Activated naive CD8-positive, alpha-beta T cell treated with anti-CD3 and anti-CD28 coated beads for 36 hours (primary cell): ENCODE measurements at regions not wholly inside any gene's neighbourhood (a gene's known extent, or its start where the extent isn't known, plus 50 kb on each side); places are given as distances from the start of the nearest gene placed in this dataset.
"Not testable (repeated sequence)": the region's sequence is repeated elsewhere in the genome, so short reads cannot be mapped to it uniquely, and the experiment has no call there.

Experiments used
- DNase-seq: peaks from one replicate; pipeline ENCODE4 v3.0.0; 2021
- H3K27ac Mint-ChIP-seq: one replicate; pipeline ENCODE4 v1.8.0; 2022; ENCODE audit warnings: mild to moderate bottlenecking, moderate library complexity, mixed read lengths
- H3K27me3 Mint-ChIP-seq: one replicate; pipeline ENCODE4 v1.8.0; 2022; ENCODE audit warnings: mild to moderate bottlenecking, mixed read lengths
- H3K36me3 Mint-ChIP-seq: one replicate; pipeline ENCODE4 v1.8.0; 2021; ENCODE audit warnings: mild to moderate bottlenecking, mixed read lengths
- H3K4me1 Mint-ChIP-seq: one replicate; pipeline ENCODE4 v1.8.0; 2021; ENCODE audit warnings: mixed read lengths
- H3K4me3 Mint-ChIP-seq: one replicate; pipeline ENCODE4 v1.8.0; 2022; ENCODE audit warnings: mild to moderate bottlenecking, moderate library complexity, mixed read lengths
- H3K9me3 Mint-ChIP-seq: one replicate; pipeline ENCODE4 v1.8.0; 2022; ENCODE audit warnings: mixed read lengths

DNA sequence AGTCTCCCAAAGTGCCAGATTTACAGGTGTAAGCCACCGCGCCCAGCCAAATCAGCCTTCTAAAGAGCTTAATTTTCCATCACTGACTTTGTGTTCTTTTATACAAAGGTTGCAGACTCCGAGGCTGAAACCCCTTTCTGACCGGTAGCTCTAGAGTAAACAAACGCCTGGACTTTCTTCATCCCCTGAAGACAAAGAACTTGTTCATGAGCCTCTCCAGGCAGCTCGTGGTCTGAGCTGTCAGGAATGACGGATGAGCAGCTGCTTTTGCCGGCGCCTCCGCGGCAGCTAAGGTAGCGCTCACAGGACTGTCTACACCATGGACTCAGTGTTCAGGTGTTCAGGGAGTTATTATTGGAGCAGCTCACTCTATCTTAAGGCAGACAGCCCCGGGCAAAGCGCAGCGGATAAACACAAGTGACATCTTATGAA, 128.5 kb upstream of the ERRFI1 start:
- no peak for DNase-seq
- Mint-ChIP-seq H3K4me1 (peaks cover 41% of the 10 kb centered on the region), H3K9me3 (peaks cover 9% of the 10 kb centered on the region), H3K4me3 (no peak overlapping the region), H3K27ac (no peak overlapping the region), H3K36me3 (peaks cover 6% of the 10 kb centered on the region), H3K27me3 (peaks cover 40% of the 10 kb centered on the region)

DNA sequence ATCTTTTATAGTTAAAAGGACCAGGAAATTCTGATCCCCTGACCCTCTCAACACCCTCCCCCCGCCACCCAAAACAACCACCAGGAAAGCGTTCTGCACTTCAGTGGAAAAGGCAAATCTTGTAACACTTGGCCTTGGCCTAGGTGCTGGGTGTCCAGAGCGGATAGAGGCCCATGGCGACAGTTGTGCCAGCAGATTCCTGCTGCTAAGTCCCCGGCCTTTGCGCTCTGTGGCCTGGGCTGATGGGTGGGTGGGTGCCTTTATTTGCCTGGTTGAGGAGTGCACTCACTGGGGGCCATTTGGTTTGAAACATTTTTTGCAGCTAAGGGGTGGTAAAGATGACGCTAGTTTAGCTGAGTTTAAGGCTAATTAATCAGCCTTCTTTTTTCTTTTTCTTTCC, 127.9 kb upstream of the ERRFI1 start:
- Mint-ChIP-seq H3K9me3 (peaks cover 9% of the 10 kb centered on the region), H3K36me3 (peaks cover 6% of the 10 kb centered on the region), H3K4me1 (peaks cover 47% of the 10 kb centered on the region), H3K4me3 (no peak overlapping the region), H3K27me3 (peaks cover 42% of the 10 kb centered on the region), H3K27ac (no peak overlapping the region)
- no peak for DNase-seq

DNA sequence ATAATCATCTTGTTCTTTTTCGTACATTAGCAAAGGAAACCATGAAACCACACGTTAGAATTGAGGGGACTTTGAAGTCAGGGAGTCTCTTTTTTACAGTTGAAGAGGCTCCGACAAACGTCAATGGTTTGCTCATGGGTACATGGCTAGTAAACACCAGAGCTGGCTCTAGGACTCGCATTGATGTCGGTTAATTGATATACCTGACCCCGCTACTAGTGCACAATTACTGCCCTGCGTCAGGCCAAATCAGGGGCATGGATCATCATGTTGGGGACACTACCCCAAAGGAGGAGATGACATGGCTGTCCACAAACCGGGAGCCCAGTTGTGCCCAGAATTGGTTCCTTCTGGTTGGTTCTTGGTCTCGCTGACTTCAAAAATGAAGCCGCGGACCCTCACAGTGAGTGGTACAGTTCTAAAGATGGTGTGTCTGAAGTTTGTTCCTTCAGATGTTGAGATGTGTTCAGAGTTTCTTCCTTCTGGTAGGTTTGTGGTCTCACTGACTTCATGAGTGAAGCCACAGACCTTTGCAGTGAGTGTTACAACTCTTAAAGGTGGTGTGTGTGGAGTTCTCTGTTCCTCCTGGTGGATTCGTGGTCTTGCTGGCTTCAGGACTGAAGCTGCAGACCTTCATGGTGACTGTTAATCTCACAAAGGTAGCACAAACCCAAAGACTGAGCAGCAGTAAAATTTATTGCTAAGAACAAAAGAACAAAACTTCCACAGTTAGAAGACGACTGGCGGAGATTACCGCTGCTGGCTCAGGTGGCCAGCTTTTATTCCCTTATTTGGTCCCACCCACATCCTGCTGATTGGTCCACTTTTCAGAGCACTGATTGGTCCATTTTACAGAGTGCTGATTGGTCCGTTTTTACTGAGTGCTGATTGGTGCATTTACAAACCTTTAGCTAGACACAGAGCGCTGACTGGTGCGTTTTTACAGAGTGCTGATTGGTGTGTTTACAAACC, 126.9 kb upstream of the ERRFI1 start:
- Mint-ChIP-seq H3K4me3 (peak overlapping the region; percentile 64), H3K27ac (peak overlapping the region; percentile 88), H3K36me3 (peaks cover 6% of the 10 kb centered on the region), H3K27me3 (peaks cover 49% of the 10 kb centered on the region), H3K9me3 (peaks cover 9% of the 10 kb centered on the region), H3K4me1 (peaks cover 47% of the 10 kb centered on the region)
- DNase-seq, result peak; percentile 36

DNA sequence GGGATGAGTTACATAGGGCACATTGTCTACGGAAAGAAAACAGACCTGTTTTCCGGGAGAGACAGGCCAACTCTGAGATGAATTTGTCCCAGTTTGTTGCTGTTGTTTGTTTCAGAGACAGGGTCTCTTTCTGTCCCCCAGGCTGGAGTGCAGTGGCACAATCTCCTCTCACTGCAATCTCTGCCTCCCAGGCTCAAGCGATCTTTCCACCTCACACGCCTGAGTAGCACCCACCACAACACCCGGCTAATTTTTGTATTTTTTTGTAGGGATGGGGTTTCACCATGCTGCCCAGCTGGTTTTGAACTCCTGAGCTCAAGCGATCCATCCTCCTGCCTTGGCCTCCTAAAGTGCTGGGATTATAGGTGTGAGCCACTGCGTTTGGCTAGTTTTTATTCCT, 125.5 kb upstream of the ERRFI1 start:
- no peak overlapping the region for H3K27ac Mint-ChIP-seq
- peaks cover 47% of the 10 kb centered on the region for H3K27me3 Mint-ChIP-seq
- H3K4me1 Mint-ChIP-seq, result peaks cover 49% of the 10 kb centered on the region
- peaks cover 9% of the 10 kb centered on the region for H3K9me3 Mint-ChIP-seq
- DNase-seq, result no peak
- H3K36me3 Mint-ChIP-seq, result peaks cover 6% of the 10 kb centered on the region
- no peak overlapping the region for H3K4me3 Mint-ChIP-seq

DNA sequence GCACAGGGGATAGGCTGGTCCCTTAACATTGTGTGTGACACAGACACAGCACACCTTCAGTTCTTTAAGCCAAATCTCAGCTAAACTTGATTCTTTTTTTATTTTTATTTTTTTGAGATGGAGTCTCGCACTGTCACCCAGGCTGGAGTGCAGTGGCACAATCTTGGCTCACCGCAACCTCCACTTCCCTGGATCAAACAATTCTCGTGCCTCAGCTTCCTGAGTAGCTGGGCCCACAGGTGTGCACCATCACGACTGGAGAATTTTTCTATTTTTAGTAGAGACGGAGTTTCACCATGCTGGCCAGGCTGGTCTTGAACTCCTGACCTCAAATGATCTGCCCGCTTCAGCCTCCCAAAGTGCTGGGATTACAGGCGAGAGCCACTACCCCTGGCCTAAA, 123.6 kb upstream of the ERRFI1 start:
- not testable (repeated sequence) for H3K27ac Mint-ChIP-seq, H3K9me3 Mint-ChIP-seq, H3K36me3 Mint-ChIP-seq, H3K4me3 Mint-ChIP-seq, DNase-seq
- peaks cover 42% of the 10 kb centered on the region for H3K27me3 Mint-ChIP-seq
- peaks cover 54% of the 10 kb centered on the region for H3K4me1 Mint-ChIP-seq

DNA sequence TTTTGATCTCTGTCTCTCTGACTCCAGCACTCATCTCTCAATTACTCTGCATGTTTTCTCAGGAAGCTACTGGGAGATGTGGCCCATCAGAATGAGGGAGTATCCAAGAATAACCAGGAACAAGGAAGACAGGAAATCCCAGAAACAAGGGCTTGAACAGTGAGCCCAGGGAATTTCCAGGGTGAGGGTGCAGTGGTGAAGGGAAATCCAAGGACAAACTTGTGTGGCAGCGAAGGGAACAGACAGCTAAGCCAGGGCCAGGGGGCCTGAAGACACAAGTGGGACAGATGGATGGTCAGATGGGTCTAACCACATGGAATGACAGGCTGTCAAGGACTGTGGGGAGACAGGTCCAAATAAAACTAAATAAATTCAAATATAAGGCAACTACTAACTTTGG, 121.8 kb upstream of the ERRFI1 start:
- no peak overlapping the region for H3K4me3 Mint-ChIP-seq
- no peak for DNase-seq
- peaks cover 45% of the 10 kb centered on the region for H3K4me1 Mint-ChIP-seq
- no peak overlapping the region for H3K27ac Mint-ChIP-seq
- peaks cover 40% of the 10 kb centered on the region for H3K27me3 Mint-ChIP-seq
- peaks cover 2% of the 10 kb centered on the region for H3K36me3 Mint-ChIP-seq
- peaks cover 4% of the 10 kb centered on the region for H3K9me3 Mint-ChIP-seq

DNA sequence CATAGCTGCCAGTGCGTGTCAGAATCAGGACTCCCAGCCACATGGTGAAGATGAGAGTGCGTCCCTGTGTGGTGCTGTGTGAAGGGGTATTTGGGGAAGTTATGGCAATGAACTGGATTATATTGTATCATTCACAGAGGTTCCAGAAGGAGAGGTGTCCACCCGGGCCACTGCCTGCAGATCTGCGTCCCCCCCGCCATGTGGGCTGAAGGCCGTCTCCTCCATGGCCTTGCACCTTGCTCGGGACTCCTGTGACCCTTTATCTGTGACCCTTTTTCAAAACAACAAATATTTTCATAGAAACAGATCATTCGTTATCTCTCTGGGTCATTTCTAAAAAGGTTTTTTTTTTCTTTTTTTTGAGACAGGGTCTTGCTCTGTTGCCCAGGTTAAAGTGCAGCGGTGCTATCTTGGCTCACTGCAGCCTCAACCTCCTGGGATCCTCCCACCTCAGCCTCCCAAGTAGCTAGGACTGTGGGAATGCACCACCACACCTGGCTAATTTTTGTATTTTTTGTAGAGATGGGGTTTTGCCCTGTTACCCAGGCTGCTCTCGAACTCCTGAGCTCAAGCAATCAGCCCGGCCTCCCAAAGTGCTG, 120.2 kb upstream of the ERRFI1 start:
- Mint-ChIP-seq H3K4me1 (peaks cover 32% of the 10 kb centered on the region), H3K36me3 (no peaks in the 10 kb centered on the region), H3K27me3 (peaks cover 39% of the 10 kb centered on the region), H3K4me3 (no peak overlapping the region), H3K27ac (no peak overlapping the region), H3K9me3 (peaks cover 4% of the 10 kb centered on the region)
- DNase-seq, result no peak

DNA sequence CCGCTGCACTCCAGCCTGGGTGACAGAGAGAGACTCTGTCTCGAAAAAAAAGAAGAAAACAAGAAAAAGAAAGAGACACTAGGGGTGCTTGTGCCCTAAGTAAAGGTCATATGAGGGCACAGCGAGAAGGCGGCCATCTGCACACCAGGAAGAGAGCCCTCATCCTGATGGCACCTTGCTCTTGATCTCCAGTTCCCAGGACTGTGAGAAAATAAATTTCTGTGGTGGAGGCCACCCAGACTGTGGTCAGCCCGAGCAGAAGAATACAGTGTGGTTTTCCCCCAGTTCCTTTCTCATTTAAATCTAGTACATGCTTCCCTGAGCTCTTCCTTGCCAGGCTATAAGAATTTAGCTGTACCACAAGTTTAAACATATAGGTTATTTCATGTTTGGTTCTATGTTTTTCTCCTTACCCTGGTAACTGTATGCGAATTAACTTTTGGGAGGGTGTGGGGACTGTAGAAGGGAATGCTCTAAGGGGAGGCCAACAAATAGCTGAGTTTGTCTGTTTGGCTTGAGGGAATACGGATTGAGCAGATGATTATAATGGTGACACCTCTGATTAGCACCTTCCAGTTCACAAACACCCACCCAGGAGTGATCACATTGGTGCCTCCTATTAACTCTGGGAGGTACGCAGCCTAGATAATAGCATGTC, 119.6 kb upstream of the ERRFI1 start:
- no peak overlapping the region for H3K27ac Mint-ChIP-seq
- no peaks in the 10 kb centered on the region for H3K36me3 Mint-ChIP-seq
- peaks cover 33% of the 10 kb centered on the region for H3K27me3 Mint-ChIP-seq
- H3K4me1 Mint-ChIP-seq, result peaks cover 28% of the 10 kb centered on the region
- no peak overlapping the region for H3K4me3 Mint-ChIP-seq
- H3K9me3 Mint-ChIP-seq, result peaks cover 2% of the 10 kb centered on the region
- no peak for DNase-seq

DNA sequence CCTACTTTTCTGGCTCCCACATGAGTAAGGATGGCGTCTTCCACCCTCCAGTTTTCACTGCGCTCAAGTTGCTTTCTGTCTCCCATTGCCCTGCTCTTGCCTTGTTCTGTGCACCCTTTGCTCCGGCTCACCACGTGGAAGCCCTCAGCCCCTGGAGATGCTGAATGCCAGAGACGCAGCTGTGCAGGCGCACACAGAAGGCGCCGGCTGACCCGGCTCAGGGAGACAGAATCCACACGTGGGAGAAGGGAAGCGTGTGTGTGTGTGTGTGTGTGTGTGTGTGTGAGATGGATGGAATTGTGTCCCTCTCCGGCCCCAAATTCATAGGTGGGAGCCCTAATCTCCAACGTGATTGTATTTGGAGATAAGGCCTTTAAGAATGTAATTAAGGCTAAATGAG, 118.2 kb upstream of the ERRFI1 start:
- Mint-ChIP-seq H3K9me3 (no peaks in the 10 kb centered on the region), H3K4me3 (no peak overlapping the region), H3K36me3 (no peaks in the 10 kb centered on the region), H3K4me1 (peaks cover 16% of the 10 kb centered on the region), H3K27me3 (peaks cover 30% of the 10 kb centered on the region), H3K27ac (no peak overlapping the region)
- no peak for DNase-seq

DNA sequence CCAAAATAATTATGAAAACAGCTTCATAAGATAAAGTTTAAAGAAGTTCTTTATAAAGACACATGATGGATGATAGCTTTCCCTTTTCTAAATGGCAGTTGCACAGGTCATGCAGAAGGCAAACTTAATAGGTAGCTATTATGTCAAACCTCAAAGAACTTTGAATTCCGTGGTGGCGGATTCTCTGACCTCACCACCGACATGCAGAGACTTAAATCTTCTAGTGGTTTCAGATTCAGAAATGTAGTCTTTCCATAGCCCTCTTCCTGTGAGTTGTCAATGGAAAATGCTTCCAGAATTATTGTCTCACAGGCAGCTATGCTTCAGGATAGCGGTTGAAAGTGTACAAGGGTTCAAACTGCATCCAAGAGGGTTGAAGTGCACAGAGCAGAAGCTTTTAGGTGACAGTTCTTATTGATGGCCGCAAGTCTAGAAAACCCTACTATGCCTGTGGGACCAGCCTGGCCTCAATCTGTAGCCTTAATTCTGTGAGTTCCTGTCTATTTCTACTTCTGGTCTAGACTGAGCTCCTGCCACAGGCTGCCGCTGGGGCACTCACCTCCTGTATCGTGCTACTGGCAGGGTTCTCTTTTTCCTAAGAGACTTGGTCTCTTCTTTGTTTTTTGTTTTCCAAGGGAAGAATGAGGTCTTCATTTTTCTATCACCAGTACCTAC, 117.0 kb upstream of the ERRFI1 start:
- Mint-ChIP-seq H3K27ac (no peak overlapping the region), H3K9me3 (no peaks in the 10 kb centered on the region), H3K36me3 (no peaks in the 10 kb centered on the region), H3K27me3 (peaks cover 27% of the 10 kb centered on the region), H3K4me3 (no peak overlapping the region), H3K4me1 (peaks cover 13% of the 10 kb centered on the region)
- DNase-seq, result no peak

DNA sequence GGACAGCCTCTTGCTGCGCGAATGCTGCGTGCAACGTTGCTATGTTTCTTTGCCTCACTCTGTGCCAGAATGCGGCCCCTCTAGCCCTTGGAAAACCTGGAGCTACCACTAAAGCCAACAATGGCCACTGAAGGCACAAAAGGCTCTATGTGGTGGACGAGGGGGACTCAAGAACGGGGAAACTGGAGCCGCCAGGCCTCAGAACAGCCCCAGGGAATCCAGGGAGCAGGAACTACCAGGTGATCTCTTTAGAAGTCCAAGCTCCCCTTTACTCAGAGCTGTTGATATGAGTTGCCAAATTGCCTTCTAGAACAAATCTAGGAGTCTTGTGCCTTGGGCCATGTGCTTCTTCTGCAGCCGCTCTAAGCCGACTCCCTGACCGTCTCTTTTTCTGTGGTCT, 113.8 kb upstream of the ERRFI1 start:
- Mint-ChIP-seq H3K4me1 (peaks cover 4% of the 10 kb centered on the region), H3K36me3 (no peaks in the 10 kb centered on the region), H3K9me3 (no peaks in the 10 kb centered on the region), H3K27ac (no peak overlapping the region), H3K27me3 (peaks cover 27% of the 10 kb centered on the region), H3K4me3 (no peak overlapping the region)
- DNase-seq, result no peak

DNA sequence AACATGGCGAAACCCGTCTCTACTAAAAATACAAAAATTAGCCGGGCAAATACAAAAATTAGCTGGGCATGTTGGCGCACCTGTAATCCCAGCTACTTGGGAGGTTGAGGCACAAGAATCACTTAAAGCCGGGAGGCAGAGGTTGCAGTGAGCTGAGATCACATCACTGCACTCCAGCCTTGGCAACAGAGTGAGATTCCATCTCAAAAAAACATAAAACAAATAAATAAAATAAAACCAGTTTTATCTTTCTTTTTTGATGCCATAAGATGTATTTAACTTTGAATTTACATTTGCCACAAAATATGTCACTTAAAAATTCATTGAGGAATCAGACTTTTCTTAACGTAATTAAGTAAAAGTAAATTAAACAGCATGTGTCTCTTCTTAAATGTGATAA, 113.3 kb upstream of the ERRFI1 start:
- H3K4me1 Mint-ChIP-seq, result peaks cover 4% of the 10 kb centered on the region
- no peak overlapping the region for H3K27ac Mint-ChIP-seq
- no peak overlapping the region for H3K4me3 Mint-ChIP-seq
- H3K36me3 Mint-ChIP-seq, result no peaks in the 10 kb centered on the region
- no peaks in the 10 kb centered on the region for H3K9me3 Mint-ChIP-seq
- no peak for DNase-seq
- H3K27me3 Mint-ChIP-seq, result peaks cover 33% of the 10 kb centered on the region

DNA sequence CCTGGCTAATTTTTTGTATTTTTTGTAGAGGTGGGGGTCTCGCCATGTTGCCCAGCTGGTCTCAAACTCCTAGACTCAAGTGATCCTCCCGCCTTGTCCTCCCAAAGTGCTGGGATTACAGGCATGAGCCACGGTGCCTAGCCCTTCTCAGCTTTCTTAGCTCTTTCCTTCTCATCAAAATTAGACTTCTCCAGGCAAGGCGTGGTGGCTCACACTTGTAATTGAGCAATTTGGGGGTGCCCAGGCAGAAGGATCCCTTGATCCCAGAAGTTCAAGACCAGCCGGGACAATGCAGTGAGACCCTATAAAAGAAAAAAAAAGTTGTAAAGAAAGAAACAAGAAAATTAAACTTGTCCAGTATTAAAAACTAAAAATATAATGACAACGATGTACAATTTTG, 112.6 kb upstream of the ERRFI1 start:
- Mint-ChIP-seq H3K4me1 (peaks cover 4% of the 10 kb centered on the region), H3K9me3 (no peaks in the 10 kb centered on the region), H3K36me3 (no peaks in the 10 kb centered on the region), H3K27me3 (peaks cover 34% of the 10 kb centered on the region), H3K4me3 (no peak overlapping the region), H3K27ac (no peak overlapping the region)
- DNase-seq, result no peak

DNA sequence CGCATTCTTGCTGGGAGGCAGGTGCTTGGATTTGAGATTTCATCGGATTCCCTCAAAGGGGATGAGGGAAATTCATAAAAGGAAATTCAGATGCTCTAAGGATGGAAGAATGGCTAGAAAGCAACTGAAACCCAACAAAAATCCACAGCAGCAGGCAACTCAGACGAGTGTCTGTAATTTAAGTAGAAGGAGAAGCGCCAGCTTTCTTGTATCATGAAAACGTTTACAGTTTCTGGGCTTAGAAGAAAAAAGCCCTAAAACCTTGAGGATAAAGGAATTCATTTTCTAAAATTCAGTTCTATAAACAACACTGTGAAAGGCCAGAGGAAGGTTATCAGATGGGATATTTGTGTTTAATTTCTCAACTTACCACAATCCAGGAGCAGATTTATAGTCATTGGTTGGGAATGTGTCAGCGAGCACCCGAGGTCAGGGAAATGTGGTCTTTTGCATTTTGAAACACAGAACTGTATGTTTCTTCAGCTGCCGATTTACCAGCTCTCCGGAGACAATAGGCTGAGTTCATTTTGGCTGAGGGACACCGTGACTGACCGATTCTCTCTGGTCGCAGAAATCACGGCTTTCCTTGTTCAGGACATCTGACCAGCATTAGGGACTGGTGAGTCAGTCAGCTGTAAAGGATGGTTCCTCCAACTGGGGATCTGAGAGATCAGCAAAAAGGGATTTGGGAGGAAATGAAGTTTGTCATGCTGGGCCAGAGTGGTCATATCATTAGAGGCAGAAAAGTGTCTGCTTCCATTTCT, 111.6 kb upstream of the ERRFI1 start:
- Mint-ChIP-seq H3K36me3 (no peaks in the 10 kb centered on the region), H3K4me3 (no peak overlapping the region), H3K27me3 (peaks cover 38% of the 10 kb centered on the region), H3K27ac (no peak overlapping the region), H3K4me1 (no peaks in the 10 kb centered on the region), H3K9me3 (no peaks in the 10 kb centered on the region)
- DNase-seq, result no peak
